ENCODE measurements at regions not wholly inside any gene's neighbourhood (a gene's known extent, or its start where the extent isn't known, plus 50 kb on each side); places are given as distances from the start of the nearest gene placed in this dataset.

DNA sequence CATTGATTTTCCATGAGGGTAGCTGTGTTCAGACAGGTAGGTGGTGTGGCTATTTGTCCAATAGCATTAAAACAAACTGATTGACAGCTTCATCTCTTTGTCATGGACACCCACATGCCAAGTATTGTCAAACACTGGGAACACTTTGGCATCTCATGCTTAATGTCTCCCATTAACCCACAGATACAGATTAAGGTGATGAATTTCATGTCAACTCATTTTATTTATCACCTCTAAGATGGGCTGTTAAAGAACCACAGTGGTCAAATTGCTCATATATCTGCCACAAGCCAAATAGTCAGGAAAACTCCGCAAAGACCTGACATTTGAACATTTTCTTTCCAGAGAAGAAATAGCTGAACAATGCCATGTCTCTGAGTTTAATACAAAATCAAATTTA is 139.1 kb upstream of the SPTLC3 start:
- DNase-seq (ENCODE audit: unreplicated experiment) = no peak
- Mint-ChIP-seq H3K4me1 (ENCODE audit: insufficient read depth, unreplicated experiment) (no peaks in the 10 kb centered on the region), H3K36me3 (ENCODE audit: insufficient read depth, unreplicated experiment) (no peaks in the 10 kb centered on the region), H3K9me3 (ENCODE audit: unreplicated experiment) (no peaks in the 10 kb centered on the region), H3K4me3 (ENCODE audit: unreplicated experiment) (no peak overlapping the region), H3K27ac (ENCODE audit: low read depth, unreplicated experiment) (no peak overlapping the region), H3K27me3 (ENCODE audit: insufficient read depth, unreplicated experiment) (peaks cover 20% of the 10 kb centered on the region)
- CTCF ChIA-PET = interaction anchor here (0.6 to 0.7 kb wide), 2 partner anchors 80 to 770 kb away, joined by 3 read pairs; no protein-coding TSS in a partner anchor
- TF ChIP-seq, protein P1, sequence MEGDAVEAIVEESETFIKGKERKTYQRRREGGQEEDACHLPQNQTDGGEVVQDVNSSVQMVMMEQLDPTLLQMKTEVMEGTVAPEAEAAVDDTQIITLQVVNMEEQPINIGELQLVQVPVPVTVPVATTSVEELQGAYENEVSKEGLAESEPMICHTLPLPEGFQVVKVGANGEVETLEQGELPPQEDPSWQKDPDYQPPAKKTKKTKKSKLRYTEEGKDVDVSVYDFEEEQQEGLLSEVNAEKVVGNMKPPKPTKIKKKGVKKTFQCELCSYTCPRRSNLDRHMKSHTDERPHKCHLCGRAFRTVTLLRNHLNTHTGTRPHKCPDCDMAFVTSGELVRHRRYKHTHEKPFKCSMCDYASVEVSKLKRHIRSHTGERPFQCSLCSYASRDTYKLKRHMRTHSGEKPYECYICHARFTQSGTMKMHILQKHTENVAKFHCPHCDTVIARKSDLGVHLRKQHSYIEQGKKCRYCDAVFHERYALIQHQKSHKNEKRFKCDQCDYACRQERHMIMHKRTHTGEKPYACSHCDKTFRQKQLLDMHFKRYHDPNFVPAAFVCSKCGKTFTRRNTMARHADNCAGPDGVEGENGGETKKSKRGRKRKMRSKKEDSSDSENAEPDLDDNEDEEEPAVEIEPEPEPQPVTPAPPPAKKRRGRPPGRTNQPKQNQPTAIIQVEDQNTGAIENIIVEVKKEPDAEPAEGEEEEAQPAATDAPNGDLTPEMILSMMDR (IDR thresholded peaks at IDR 0.05; ENCODE audit: unreplicated experiment) = no peak
- intact Hi-C loops (cut with micrococcal nuclease) = no loop called here
- no TSS peak for BruUV-seq (replicated peaks)
- POLR2A ChIA-PET = no interaction called here

DNA sequence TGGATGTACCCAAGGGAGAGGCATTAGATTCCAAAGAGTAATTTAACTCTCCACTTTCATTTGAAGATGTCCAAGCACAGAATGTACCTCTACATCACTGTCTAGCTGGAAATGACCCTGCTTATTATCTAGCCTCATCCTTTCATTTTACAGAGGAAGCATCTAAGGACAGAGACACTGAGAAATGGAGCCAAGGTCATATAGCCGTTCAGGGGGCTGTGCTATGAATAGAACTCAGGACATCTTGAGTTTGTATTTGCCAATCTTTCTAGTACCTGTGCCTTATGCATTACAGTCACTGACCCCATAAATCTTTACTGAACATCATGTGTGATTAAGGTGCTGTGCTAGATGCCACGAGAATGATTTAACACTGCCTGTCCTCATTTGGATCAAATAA is 138.2 kb upstream of the SPTLC3 start:
- intact Hi-C loops (cut with micrococcal nuclease) = no loop called here
- Mint-ChIP-seq H3K9me3 (ENCODE audit: unreplicated experiment) (no peaks in the 10 kb centered on the region), H3K36me3 (ENCODE audit: insufficient read depth, unreplicated experiment) (no peaks in the 10 kb centered on the region), H3K27me3 (ENCODE audit: insufficient read depth, unreplicated experiment) (peaks cover 20% of the 10 kb centered on the region), H3K4me3 (ENCODE audit: unreplicated experiment) (no peak overlapping the region), H3K4me1 (ENCODE audit: insufficient read depth, unreplicated experiment) (no peaks in the 10 kb centered on the region), H3K27ac (ENCODE audit: low read depth, unreplicated experiment) (no peak overlapping the region)
- TF ChIP-seq, protein P1 (IDR thresholded peaks at IDR 0.05; ENCODE audit: unreplicated experiment) = no peak
- ChIA-PET CTCF (interaction anchor here (0.7 kb wide), 1 partner anchor 54 kb away, joined by 4 read pairs; no protein-coding TSS in a partner anchor), POLR2A (no interaction called here)
- DNase-seq (ENCODE audit: unreplicated experiment) = no peak
- BruUV-seq (replicated peaks) = no TSS peak

DNA sequence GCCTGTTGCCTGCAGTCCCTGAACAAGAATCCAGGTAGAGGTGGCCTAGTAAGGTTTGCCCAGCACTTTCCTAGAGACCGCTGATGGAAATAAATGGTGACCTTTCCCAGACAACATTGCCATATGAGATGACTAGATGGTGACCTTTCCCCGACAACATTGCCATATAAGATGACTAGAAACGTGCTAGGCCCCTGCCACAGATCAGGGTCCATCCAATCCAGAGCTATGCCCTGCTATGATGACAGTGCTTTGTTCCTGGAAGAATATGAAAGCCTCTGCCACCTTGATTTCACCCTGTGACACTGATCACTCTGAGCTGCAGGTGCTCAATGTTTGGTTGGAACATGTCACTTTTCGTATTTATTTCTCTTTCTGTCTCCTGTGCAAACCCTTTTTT is 133.8 kb upstream of the SPTLC3 start:
- TF ChIP-seq, protein P1 (IDR thresholded peaks at IDR 0.05; ENCODE audit: unreplicated experiment) = no peak
- no peaks in the 10 kb centered on the region for H3K27me3 Mint-ChIP-seq (ENCODE audit: insufficient read depth, unreplicated experiment)
- no peaks in the 10 kb centered on the region for H3K9me3 Mint-ChIP-seq (ENCODE audit: unreplicated experiment)
- no peaks in the 10 kb centered on the region for H3K4me1 Mint-ChIP-seq (ENCODE audit: insufficient read depth, unreplicated experiment)
- intact Hi-C loops (cut with micrococcal nuclease) = no loop called here
- ChIA-PET POLR2A (no interaction called here), CTCF (interaction anchor here (0.6 kb wide), 1 partner anchor 1528 kb away, joined by 3 read pairs; no protein-coding TSS in a partner anchor)
- no peak overlapping the region for H3K4me3 Mint-ChIP-seq (ENCODE audit: unreplicated experiment)
- H3K36me3 Mint-ChIP-seq (ENCODE audit: insufficient read depth, unreplicated experiment) = no peaks in the 10 kb centered on the region
- BruUV-seq (replicated peaks) = no TSS peak
- H3K27ac Mint-ChIP-seq (ENCODE audit: low read depth, unreplicated experiment) = no peak overlapping the region
- no peak for DNase-seq (ENCODE audit: unreplicated experiment)

DNA sequence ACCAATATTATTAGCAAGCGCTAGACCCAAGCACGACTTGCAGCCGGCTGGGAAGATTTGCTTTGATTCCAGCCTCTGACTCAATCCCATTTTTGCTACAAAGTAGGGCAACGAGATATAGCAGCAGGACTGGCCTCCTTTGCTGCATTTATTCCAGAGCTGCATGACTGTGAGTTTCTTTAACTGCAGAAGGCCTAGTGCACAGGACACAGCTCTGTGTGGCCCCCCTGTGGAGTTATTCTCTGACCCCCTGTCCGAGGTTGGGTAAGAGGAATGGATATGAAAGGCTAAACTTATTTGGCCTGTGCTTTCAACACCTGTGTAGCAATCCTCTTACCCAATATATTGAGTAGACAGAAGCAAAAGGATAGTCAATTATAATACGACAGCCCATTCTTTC is 133.3 kb upstream of the SPTLC3 start:
- no peak overlapping the region for H3K4me3 Mint-ChIP-seq (ENCODE audit: unreplicated experiment)
- CTCF ChIA-PET = interaction anchor here (0.6 kb wide), 1 partner anchor 1529 kb away, joined by 3 read pairs; no protein-coding TSS in a partner anchor
- DNase-seq (ENCODE audit: unreplicated experiment) = peak; percentile 3
- TF ChIP-seq, protein P1 (IDR thresholded peaks at IDR 0.05; ENCODE audit: unreplicated experiment) = no peak
- peaks cover 5% of the 10 kb centered on the region for H3K27me3 Mint-ChIP-seq (ENCODE audit: insufficient read depth, unreplicated experiment)
- H3K27ac Mint-ChIP-seq (ENCODE audit: low read depth, unreplicated experiment) = no peak overlapping the region
- intact Hi-C loops (cut with micrococcal nuclease) = no loop called here
- no peaks in the 10 kb centered on the region for H3K9me3 Mint-ChIP-seq (ENCODE audit: unreplicated experiment)
- POLR2A ChIA-PET = no interaction called here
- H3K4me1 Mint-ChIP-seq (ENCODE audit: insufficient read depth, unreplicated experiment) = no peaks in the 10 kb centered on the region
- H3K36me3 Mint-ChIP-seq (ENCODE audit: insufficient read depth, unreplicated experiment) = no peaks in the 10 kb centered on the region
- no TSS peak for BruUV-seq (replicated peaks)

Measured in MCF 10A (cell line).